GM18873 (cell line): ENCODE measurements at regions not wholly inside any gene's neighbourhood (a gene's known extent, or its start where the extent isn't known, plus 50 kb on each side); places are given as distances from the start of the nearest gene placed in this dataset.

Experiments
- ATAC-seq: cut with Tn5 transposase; IDR thresholded peaks from one replicate; pipeline ENCODE4 v1.9.1; 2021; ENCODE audit warnings: mild to moderate bottlenecking, moderate library complexity, moderate number of reproducible peaks; ENCODE audit not compliant: unreplicated experiment, low FRiP score

DNA sequence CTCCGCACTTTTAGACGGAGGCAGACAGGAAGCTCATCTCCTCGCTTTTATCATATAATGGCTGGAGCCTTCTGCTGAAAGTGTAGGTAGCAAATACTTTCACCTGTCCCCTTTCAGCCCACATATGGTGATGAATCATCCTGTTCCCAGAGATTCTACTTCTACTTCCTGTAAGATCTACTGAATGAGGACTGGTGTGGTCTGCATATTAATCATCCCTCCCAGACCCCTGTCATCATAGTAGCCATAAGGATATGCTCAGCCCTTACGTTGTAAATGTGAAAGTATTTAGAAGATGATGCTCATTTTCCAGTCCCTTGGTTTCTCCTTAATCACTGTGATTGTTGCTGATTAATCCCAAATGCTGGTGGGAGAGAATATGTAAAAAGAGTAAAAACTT, 268.2 kb upstream of the GRIP1 start:
- ATAC-seq, result no peak

DNA sequence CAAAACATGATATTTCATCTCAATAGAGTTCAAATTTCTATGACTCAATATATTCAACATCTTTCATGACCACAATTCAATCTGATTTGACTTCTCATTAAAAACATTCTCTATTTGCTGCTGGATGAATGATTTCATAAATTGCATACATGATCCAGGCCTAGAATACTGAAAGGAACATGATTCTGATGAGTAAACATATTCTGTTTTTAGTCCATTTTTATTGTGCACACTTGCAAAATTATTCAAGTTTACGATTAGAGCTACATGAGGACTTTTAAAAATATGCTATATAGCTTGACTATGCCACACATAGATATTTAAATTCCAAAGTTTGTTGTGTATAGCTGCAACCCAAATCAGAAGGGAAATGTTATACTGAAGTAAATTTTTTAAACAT, 273.8 kb upstream of the GRIP1 start:
- ATAC-seq, result no peak

DNA sequence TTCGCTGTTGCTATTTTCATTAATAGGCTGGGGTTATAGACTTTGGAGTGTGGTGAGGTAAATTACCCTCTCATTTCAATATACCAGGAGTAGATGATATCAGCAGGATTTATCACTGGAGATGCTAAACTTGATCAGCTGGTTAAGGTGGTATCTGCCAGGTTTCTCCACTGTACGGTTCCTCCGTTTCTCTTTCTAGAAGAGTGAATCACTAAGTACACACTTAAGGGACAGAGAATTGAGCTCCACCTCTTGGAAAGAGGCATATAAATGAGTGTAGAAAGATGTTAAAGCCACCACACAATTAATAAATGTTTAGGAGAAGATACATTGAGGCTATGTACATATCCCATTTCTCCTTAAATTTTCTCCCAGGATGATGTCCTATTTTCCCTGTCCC, 277.4 kb upstream of the GRIP1 start:
- no peak for ATAC-seq

DNA sequence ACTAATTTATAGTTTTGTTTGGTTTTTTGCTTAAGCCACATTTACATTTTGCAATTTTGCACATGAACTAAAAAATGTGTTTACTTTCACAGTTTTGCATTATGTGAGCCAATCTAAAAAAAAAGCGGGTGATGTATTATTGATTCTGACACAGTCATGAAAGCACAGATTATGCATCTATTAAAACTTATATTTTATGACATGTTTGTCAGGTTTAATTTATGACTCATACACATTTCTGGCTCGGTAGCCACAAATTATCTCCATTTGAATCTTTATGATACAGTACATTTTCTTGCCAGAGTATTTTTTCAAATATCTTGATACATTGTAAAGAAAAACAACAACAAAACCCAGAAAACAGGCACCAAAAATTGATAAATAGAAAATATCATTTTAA, 280.4 kb upstream of the GRIP1 start:
- ATAC-seq, result no peak

DNA sequence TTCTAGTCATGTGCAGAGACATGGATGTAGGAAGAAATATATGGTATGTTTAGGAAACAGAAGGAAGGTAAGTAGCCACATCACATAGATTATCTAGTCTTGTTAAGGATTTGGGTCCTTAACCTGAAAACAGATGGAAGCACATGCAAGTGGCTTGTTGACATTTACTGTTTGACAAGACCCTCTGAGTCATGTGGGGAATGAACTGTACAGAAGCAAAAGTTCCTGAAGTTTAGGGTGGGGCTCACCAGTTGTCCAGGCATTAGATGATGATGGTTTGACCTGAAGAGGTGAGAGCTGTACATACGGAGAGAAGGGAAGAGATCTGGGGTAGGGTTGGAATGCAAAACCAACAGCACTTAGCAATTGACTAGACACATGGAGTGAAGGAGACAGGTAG, 281.1 kb upstream of the GRIP1 start:
- ATAC-seq, result no peak

DNA sequence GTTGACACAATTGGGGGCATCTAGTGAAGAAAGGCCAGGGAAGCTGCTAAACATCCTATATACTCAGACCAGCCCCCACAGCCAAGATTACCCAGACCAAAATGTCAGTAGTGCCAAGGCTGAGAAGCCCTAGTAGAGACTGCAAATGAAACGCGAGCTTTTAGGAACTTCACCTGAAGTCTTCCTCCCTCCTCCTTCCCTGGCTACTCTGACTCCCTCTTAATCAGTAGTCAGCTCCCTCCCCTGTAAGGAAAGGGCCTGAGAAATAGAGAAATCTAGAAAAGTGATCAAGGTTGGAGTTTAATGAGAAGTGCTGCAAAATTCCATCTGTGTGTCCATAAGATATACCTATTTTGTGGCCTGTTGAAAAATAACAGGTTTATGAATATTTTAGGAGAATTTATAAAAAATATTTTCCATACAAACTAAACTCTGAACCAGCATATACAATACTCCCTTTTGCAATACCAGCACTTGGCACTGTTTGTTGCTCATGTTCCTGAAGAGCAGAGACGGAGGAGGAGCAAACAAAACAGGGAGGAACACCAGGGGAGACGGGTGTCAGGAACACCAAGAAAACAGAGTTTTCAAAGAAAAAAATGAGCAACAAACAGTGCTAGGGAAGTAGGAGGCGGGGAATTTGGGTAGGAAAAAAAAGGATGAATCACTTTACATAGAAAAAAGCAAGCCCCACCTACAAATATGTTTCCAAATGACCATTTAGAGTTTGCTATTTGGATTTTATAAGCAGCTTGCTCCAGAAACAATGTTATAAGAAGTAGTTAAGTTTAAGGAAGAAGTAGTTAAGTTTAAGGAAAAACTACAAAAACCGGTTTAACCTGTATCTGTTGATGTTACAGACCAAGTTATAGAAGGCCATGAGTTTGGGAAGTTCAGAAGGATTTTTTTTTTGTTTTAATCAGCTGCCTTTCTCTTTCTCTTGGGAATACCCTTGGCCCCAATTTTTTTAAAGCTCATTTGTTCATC, 282.1 kb upstream of the GRIP1 start:
- no peak for ATAC-seq

DNA sequence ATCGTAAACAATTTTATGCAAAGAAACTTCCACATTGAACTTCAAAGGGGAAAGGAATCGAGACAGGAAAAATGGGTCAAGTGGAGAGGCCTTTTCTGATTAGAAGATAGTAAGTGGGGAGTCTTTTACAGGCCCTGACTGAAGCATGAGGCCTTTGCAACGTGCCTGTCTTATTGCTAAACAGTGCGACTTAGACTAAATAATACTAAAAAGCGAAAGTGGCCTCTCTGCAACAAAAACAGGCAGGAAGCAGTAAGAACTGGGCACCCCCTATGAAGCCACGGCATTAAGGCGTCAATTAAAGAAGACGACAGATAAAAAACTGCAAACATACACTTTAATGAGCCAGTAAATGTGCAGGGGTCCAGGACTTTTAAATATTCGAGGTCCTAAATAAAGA, 283.4 kb upstream of the GRIP1 start:
- ATAC-seq, result no peak

DNA sequence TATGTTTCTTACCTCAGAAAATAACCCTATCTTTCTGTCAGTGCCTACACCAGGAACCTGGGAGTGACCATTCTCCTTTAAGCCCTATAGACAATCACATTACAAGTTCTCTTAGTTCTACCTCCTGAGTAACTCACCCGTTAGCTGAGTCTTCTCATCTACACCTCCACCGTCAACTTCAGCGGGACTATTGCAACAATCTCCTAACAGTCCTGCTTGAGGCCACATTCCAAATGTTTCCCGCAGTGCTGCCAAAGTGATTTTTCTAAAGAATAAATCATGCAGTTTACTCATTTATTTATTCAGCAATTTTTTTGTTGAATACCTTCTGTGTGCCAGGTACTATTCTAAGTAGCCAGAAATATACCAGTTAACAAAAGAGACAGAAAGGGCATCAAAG, 285.0 kb upstream of the GRIP1 start:
- no peak for ATAC-seq

DNA sequence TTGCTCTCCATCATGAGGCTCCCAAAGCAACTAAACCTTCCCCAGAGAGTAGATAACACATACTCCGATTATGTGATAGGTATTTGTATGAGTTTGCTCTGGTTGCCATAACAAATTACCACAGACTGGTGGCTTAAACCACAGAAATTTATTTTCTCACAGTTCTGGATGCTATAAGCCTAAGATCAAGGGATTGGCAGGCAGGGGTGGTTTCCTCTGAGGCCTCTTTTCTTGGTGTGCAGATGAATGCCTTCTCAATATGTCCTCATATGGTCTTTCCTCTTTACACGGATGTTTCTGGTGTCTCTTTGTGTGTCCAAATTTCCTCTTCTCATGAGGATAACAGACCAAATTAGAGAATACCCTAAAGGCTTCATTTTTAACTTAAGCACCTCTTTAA, 285.8 kb upstream of the GRIP1 start:
- no peak for ATAC-seq

DNA sequence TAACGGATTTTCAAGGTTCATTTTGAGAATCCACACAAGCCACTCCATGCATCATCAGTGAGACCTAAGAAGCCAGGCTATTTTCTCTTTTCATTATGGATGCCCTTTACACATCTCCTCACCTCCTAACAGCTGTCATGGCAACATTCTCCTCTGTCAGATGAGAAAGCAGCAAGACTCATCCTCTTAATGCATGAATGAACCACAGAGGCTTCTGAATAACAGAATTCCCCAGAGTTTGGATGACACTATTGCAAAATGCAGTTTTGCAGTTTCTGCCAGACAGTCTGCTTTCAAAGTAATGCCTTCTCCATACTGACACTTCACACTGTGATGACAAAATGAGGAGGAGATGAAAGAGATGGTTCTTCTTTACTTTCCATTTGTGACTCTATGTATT, 286.7 kb upstream of the GRIP1 start:
- no peak for ATAC-seq

DNA sequence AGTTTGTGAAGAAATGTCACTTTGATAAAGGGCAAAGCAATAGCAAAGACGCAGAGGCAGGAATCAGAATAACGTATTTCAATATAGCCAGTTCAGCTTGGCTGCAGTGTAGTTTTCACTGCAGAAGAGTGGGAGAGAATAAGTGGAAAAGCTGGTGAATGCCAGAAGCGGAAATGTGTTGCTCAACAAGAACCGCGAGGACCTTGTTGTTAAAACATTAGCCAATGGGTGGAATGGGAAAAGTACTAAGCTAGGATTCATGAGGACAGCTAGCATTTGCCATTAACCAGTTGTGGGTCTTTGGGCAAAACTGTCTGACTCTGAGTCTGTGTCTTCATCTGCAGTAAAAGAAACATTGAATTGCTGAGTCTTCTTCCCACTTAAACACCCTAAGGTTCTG, 292.9 kb upstream of the GRIP1 start:
- no peak for ATAC-seq

DNA sequence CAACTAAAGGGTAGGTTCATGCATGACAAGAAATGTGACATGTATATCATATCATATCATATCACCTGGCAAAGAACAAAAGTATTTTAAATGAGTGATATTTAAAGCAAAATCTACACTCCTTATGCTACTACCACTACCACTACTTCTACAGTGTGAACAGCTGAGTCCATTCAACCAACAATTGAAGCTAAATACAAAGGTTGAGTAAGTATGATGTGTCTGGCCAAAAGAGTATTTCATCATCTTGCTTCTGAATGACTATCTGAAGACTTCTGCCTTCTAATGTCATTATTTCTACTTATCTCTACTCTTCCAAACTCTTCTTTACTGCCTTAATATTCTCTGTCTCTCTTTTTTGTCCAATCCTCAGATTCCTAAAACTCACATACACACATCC, 292.6 kb upstream of the CAND1 start:
- ATAC-seq, result no peak

DNA sequence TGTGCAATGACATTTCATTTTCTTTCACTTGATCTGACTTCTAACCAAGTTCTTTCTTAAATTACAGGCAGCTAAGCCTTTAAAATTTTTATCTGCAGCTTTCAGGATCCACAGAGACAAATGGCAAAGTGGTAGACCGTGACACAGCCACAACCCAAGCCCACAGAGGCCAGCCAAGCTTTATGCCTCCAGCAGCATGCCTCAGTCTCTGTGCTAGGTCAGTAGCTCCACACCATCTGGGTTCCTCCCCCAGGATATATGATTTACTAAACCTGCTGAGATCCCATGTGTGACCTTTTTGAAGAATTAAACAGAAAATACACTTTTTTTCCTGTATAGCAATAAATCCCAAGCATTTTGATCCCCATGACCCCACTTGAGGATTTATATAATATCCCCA, 290.4 kb upstream of the CAND1 start:
- no peak for ATAC-seq

DNA sequence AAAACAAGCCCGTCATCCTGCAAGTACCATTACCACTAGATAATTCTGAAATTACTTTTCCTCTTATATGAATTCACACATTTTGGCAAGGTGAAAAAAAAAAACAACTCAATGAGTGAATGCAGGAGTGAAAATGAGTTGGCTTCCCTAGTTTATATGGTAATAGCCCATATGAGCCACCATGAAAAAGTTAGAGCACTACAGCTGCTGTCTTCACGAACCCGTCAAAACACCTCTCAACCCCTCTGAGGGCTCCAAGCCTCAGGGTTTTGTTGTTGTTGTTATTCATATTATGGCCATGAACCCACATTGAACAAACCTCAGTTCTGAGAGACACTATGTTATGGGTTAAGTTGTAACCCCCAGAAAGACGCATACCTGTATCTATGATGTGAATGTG, 289.9 kb upstream of the CAND1 start:
- no peak for ATAC-seq

DNA sequence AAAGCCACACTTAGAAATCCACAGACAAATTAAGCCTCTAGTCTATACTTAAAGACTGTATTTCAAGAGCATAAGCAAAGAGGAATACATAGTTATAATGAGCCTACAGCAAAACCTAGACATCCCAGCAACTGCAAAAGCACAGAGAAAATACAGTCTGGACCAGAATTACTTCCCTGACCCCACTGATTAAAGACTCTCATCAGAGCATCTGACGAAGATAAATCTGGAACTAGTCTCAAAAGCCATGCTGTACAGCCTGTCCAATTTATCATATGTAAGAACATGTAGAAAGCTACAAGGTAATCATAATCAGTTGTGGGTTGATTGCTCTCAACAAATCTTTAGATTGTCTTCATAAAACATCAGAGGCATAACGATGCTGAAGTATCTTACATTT, 285.1 kb upstream of the CAND1 start:
- ATAC-seq, result no peak

DNA sequence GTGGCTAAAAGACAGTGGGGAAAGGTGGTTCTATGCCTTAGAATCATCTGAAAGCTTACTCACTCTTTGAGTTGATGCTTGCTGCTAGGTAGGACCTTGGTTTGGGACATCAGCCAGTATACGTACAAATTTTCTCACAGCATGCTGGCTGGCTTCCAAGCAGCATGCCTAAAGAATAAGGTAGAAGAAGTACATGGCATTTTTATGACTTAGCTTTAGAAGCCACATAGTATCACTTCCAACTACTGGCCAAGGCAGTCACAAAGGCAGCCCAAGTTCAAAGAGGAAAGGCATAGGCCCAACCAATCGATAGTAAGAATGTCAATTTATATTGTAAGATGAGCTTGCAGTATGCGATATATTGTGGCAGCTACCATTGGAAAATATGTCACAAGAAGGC, 284.2 kb upstream of the CAND1 start:
- ATAC-seq, result no peak

DNA sequence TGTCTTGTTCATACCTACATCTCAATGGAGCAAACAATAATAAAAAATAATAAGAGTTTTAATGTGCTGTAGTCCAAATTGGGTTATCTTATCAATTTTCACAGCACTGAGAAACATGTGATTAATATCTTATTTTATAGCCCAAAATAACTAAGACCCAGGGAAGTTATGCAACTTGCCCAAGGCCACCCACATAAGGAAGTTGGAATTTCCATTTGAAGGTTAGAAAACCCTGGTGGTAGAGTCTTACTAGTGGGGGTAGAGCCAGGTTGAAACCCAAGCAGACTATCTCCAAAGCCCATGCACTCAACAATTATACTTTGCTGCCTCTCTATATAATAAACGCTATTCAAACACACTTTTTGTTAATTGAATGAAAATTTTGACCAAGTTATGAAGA, 270.0 kb upstream of the CAND1 start:
- no peak for ATAC-seq

DNA sequence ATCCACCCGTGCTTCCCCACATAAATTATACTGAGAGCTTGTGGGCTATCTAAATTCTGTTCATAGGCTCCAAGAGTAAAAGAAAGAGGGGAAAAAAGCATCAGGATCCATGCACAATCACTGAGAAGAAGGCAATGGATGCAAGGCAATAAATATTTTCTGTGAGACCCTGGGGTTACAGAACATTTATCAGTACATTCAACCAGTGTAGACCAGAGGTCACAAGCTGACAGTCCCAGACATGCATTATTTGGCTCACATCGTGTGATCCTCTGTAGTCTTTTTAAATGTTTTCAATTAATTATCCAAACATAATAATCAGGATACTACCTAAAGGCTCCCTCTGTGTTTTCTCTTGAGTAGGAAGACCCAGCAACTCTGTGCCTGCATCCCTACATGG, 267.9 kb upstream of the CAND1 start:
- ATAC-seq, result no peak

DNA sequence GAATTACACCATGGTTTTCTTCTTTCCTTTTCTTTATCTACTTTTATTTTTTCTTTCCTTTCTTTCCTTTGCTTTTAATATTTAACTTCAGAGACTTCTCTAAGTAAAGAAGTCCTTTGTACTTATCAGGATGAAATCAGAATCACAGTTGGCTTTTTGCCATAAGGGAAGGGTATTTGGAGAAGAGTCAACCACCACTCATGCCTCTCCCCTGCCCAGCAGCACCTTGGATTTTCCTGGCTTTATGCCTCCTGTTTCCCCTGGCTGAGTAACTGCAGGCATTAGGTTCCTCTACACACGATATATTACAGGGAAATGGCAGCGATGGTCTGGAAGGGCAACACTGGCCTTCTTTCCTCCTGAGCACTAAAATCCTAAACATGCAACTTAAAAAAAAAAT, 266.4 kb upstream of the CAND1 start:
- no peak for ATAC-seq

DNA sequence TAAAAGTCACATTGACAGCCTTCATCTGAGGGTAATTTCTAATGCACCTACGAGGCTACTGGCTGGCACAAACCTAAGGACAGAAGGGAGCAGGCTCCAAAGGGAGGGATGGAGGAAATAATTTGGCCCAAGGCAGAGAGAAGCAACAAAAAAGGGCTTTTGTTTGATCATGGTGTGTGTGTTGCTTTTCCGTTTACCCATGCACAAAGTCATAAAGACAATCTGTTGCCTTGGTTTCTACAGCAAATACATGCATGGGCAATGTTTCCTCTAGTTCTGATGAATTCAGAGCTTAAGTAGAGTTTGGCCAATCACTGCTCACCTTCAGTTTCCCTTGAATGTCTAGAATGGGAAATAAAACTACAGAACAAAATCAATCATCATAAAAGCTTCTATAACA, 262.5 kb upstream of the CAND1 start:
- no peak for ATAC-seq

DNA sequence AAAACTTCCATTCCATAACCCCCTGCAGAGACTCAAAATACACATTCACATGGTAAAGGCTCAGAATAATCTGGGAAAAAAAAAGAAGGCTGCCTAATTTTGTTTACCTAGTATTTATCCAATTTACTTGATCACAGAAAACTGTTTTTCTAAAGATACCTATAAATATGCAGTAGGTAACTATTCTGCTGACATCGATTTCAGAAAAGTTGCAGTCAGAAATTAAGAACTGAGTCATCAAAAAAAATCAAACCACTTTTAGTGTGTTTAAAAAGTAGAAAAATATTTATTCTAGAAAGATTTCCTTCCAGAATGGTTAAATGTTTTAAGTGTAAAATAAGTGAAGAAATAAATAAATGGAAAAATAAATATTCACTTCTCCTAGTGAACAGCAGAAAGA, 254.5 kb upstream of the CAND1 start:
- ATAC-seq, result no peak

DNA sequence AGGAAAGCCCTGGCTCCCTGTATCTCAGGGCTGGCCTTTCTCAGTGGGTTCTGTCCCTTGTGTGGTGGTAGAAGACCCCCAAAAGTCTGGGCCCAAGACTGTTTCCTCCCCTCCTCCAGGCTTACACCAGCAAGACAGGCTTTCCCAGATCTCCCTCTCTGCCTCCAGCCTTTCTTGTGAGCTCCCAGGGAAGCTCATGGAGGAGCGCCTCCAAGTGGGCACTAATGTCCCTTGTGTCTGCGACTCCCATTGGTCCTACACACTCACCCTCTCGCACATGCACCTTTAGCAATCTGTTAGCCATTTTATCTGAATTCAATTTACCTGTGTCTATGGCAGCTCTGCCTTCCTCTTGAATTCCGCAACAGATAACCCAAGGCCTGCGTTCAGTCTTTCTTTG, 251.1 kb upstream of the CAND1 start:
- no peak for ATAC-seq

DNA sequence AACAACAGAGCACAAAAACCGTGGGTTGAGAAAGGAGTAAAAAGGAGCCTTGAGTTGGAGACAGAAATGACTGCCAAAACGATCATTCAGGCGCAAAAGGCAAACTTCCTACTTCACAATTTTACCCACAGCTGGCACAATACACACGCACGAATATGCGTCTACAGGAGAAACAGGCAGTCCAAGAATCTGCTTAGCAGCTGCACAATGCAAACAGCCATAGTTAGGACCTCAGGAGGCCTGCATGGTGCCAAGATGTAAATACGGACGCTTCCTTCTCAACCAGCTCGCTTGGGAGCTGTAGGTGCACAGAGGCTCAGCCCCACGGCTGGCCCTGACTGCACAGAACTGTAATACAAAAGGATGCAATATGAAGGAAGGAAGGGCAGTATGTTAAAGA, 250.1 kb upstream of the CAND1 start:
- ATAC-seq, result no peak
